HG03342 (cell line): ENCODE measurements at regions not wholly inside any gene's neighbourhood (a gene's known extent, or its start where the extent isn't known, plus 50 kb on each side); places are given as distances from the start of the nearest gene placed in this dataset.

Experiments
- ATAC-seq: cut with Tn5 transposase; IDR thresholded peaks from one replicate; pipeline ENCODE4 v1.9.1; 2021; ENCODE audit warnings: mild to moderate bottlenecking, moderate library complexity; ENCODE audit not compliant: unreplicated experiment

DNA sequence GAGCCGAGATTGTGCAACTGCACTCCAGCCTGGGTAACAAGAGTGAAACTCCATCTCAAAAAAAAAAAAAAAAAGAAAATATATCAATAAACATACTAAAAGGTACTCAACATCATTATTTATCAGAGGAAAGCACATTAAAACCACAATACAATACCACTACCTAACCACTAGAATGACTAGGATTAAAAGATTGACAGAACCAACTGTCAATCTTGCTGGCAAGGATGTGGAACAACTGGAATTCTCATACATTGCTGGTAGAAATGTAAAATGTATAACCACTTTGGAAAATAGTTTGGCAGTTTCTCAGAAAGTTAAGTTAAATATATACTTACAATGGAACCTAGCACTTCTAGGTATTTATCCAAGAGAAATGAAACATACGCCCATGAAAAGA, 88.6 kb downstream of the B3GNT2 start:
- ATAC-seq = no peak

DNA sequence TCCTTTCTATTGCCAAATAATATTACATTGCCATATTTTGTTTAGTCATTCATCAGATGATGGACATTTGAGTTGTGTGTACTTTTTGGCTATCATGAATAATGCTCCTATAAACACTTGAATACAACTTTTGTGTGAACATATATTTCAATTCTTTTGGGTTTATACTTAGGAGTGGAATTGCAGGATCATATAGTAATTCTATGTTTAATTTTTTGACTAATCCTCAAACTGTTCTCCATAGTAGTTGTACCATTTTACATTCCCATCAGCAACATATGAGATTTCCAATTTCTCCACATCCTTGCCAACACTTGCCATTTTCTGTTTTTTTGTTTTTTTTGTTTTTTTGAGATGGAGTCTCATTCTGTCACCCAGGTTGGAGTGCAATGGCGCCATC, 87.2 kb downstream of the B3GNT2 start:
- no peak for ATAC-seq

DNA sequence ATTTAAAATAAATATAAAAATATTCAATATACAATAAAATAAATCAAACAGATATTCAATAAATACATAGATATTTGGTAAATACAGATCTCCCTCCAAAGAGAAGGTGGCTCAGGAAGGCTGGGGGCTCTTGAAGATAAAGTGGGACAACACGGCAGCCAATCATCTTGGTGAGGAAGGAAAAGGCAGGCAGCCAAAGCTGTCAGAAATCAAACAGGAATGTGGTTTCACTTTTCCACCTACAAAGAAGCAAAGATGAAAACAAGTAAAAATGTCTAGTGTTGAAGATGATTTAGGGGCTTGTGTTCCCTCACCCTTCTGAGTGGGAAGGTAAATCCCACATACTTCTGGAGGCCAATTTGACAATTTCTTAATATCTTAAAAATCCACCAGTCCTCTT, 85.7 kb downstream of the B3GNT2 start:
- no peak for ATAC-seq

DNA sequence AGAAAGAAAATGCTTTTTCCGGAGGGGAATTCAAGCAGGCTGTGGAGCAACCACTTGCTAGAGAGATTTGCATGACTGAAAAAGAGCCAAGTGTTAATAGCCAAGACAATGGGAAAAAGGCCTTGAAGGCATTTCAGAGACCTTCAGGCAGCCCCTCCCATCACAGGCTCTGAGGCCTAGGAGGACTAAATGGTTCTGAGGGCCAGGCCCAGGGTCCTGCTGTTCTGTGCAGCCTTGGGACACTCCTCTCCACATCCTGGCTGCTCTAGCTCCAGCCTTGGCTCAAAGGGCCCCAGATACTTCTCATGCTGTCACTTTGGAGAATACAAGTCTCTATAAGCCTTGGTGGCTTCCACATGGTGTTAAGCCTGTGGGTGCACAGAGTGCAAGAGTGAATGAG, 81.8 kb downstream of the B3GNT2 start:
- no peak for ATAC-seq
